ENCODE measurements at regions not wholly inside any gene's neighbourhood (a gene's known extent, or its start where the extent isn't known, plus 50 kb on each side); places are given as distances from the start of the nearest gene placed in this dataset.

DNA sequence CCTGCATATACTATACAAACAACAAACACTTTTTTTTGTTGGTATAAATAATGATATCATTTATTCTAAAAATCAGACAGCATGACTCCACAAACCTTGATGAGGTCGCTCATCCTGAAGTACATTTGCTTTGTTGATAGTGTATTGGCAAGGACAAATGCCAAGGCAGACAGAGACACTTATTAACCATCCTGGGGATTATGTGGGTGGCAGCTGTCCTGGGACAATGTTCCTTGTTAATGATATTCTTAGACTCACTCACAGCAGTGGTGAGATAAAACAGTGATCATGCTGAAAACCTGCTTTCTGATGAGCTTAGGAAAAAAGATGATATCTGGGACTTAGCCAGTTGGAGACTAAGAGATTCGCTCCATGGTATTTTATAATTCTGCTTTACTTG, 85.4 kb upstream of the OGFRL1 start:
- TF ChIP-seq EZH2 (IDR thresholded peaks at IDR 0.05) (no peak), POLR2AphosphoS5 (IDR thresholded peaks at IDR 0.05; ENCODE audit: borderline replicate concordance, low read depth, low read length) (no peak), FOXP2 (optimal IDR thresholded peaks at IDR 0.05; ENCODE audit: control extremely low read depth, extremely low read length, insufficient read depth) (no peak)
